Gastrocnemius medialis (tissue), 4 donors: ENCODE measurements at regions not wholly inside any gene's neighbourhood (a gene's known extent, or its start where the extent isn't known, plus 50 kb on each side); places are given as distances from the start of the nearest gene placed in this dataset.

ENCODE experiments used
- CTCF ChIP-seq, 5 experiments: fragments of 450-650 bp in 3 of 5; fragments of 200-600 bp in 2 of 5; sonication (generic) in 2 of 5; IDR thresholded peaks in 4 of 5; conservative IDR thresholded peaks in 1 of 5; 1 replicate in 4 of 5; 2 replicates in 1 of 5; pipeline ENCODE4 v1.5.1; 2016 to 2019; ENCODE audit warnings: antibody characterized with exemption in 5 of 5, mild to moderate bottlenecking in 3 of 5, moderate library complexity in 3 of 5
- POLR2A ChIP-seq, 2 donors: fragments of 450-650 bp; IDR thresholded peaks; one replicate each; pipeline ENCODE4 v1.6.1; 2017; ENCODE audit warnings: antibody characterized with exemption in 2 of 2, mild to moderate bottlenecking in 2 of 2, moderate library complexity in 2 of 2

- TF ChIP-seq CTCF (IDR thresholded peaks at IDR 0.05 in 4 of 5, conservative IDR thresholded peaks at IDR 0.05 in 1 of 5) (no peak), POLR2A (IDR thresholded peaks at IDR 0.05) (no peak)
These were observed 335.1 kb upstream of the PDE4D start for GRCh38 chr5:60228676-60229075.
